GM23338 (cell line): ENCODE measurements at regions not wholly inside any gene's neighbourhood (a gene's known extent, or its start where the extent isn't known, plus 50 kb on each side); places are given as distances from the start of the nearest gene placed in this dataset.

Experiments
- CREB1 ChIP-seq: fragments of 250-450 bp; sonication (Bioruptor Pico); IDR thresholded peaks from 2 replicates; pipeline ENCODE4 v1.5.0; 2020; ENCODE audit warnings: low read depth, mild to moderate bottlenecking, moderate library complexity
- EZH2phosphoT487 ChIP-seq: fragments of 200-600 bp; sonication (generic); IDR thresholded peaks from one replicate; pipeline ENCODE4 v1.8.1; 2018; ENCODE audit warnings: antibody characterized with exemption; ENCODE audit not compliant: unreplicated experiment
- JUNB ChIP-seq: IDR thresholded peaks from one replicate; pipeline ENCODE4 v1.6.1; 2016; ENCODE audit warnings: antibody characterized with exemption; ENCODE audit not compliant: unreplicated experiment
- POLR2AphosphoS5 ChIP-seq: IDR thresholded peaks from 2 replicates; pipeline ENCODE4 v1.6.1; 2016; ENCODE audit warnings: antibody characterized with exemption, low read depth
- ZNF114 ChIP-seq: fragments of 250-450 bp; sonication (Bioruptor Pico); IDR thresholded peaks from 2 replicates; pipeline ENCODE4 v1.5.0; 2020; ENCODE audit warnings: mild to moderate bottlenecking, moderate library complexity
- TF ChIP-seq, protein P1 (sequence below), 2 experiments: fragments of 200-600 bp in 1 of 2; sonication (generic) in 1 of 2; conservative IDR thresholded peaks; 2 replicates each; pipeline versions ENCODE4 v1.5.1 to v1.6.1; 2016 to 2017; ENCODE audit warnings: antibody characterized with exemption in 2 of 2, low read depth in 2 of 2, mild to moderate bottlenecking in 2 of 2, moderate library complexity in 1 of 2
- TF ChIP-seq, protein P2 (sequence below): IDR thresholded peaks from one replicate; pipeline ENCODE4 v1.6.1; 2018; ENCODE audit warnings: antibody characterized with exemption; ENCODE audit not compliant: unreplicated experiment

DNA sequence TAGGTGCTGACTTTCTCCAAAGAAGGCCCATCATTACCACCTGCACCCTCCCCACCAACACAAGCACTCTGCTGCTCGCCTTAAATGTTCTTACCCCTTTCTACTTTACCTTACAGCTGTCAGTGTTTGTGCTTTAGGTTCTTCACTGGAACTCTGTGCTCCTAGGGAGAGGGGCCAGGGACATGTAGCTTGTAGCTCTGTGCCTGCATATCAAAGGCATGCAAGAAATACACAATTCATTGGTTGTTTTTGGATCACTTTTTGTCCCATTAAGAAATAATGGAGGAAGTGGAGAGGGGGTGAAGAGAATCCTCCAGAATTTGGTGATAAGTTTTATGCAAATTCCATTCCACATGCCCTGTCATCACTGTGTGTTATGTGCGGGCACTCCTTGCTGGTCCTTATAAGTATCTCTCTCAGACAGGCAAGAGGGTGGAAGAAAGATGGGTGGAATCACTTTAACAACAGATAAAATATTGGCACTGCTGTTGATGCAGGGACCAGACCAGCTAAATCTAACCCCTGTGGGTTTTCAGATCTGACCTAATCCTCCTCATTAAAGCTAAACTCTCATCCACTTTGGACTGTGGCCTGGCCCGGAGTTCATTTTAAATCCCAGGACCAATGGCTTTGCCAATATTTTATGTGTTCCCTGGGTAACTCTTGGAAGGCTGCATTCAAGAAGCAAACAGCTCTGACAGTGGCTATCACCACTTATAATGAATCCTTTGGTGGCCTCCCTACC is 375.8 kb upstream of the NFE2L3 start:
- TF ChIP-seq, protein P1, sequence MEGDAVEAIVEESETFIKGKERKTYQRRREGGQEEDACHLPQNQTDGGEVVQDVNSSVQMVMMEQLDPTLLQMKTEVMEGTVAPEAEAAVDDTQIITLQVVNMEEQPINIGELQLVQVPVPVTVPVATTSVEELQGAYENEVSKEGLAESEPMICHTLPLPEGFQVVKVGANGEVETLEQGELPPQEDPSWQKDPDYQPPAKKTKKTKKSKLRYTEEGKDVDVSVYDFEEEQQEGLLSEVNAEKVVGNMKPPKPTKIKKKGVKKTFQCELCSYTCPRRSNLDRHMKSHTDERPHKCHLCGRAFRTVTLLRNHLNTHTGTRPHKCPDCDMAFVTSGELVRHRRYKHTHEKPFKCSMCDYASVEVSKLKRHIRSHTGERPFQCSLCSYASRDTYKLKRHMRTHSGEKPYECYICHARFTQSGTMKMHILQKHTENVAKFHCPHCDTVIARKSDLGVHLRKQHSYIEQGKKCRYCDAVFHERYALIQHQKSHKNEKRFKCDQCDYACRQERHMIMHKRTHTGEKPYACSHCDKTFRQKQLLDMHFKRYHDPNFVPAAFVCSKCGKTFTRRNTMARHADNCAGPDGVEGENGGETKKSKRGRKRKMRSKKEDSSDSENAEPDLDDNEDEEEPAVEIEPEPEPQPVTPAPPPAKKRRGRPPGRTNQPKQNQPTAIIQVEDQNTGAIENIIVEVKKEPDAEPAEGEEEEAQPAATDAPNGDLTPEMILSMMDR (conservative IDR thresholded peaks at IDR 0.05; ENCODE audit: low read depth in 2 of 2): no peak
- TF ChIP-seq, protein P2, sequence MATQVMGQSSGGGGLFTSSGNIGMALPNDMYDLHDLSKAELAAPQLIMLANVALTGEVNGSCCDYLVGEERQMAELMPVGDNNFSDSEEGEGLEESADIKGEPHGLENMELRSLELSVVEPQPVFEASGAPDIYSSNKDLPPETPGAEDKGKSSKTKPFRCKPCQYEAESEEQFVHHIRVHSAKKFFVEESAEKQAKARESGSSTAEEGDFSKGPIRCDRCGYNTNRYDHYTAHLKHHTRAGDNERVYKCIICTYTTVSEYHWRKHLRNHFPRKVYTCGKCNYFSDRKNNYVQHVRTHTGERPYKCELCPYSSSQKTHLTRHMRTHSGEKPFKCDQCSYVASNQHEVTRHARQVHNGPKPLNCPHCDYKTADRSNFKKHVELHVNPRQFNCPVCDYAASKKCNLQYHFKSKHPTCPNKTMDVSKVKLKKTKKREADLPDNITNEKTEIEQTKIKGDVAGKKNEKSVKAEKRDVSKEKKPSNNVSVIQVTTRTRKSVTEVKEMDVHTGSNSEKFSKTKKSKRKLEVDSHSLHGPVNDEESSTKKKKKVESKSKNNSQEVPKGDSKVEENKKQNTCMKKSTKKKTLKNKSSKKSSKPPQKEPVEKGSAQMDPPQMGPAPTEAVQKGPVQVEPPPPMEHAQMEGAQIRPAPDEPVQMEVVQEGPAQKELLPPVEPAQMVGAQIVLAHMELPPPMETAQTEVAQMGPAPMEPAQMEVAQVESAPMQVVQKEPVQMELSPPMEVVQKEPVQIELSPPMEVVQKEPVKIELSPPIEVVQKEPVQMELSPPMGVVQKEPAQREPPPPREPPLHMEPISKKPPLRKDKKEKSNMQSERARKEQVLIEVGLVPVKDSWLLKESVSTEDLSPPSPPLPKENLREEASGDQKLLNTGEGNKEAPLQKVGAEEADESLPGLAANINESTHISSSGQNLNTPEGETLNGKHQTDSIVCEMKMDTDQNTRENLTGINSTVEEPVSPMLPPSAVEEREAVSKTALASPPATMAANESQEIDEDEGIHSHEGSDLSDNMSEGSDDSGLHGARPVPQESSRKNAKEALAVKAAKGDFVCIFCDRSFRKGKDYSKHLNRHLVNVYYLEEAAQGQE: no peak
- TF ChIP-seq POLR2AphosphoS5 (no peak), JUNB (no peak), EZH2phosphoT487 (no peak), ZNF114 (CRISPR knock-in tag) (no peak), CREB1 (CRISPR knock-in tag) (no peak)
